Vagina (tissue), 2 donors: ENCODE measurements at regions not wholly inside any gene's neighbourhood (a gene's known extent, or its start where the extent isn't known, plus 50 kb on each side); places are given as distances from the start of the nearest gene placed in this dataset.

Experiments
- DNase-seq, 2 donors: peaks; one replicate each; pipeline ENCODE4 v3.0.0-alpha.2; 2017; ENCODE audit errors: extremely low spot score in 2 of 2
- H3K27ac ChIP-seq: fragments of 200-600 bp; sonication (generic); one replicate; pipeline ENCODE4 v1.5.1; 2019
- H3K27me3 ChIP-seq: fragments of 200-600 bp; sonication (generic); one replicate; pipeline ENCODE4 v1.5.1; 2019
- H3K36me3 ChIP-seq, 2 donors: fragments of 200-600 bp; sonication (generic); one replicate each; pipeline ENCODE4 v1.5.1; 2017 to 2019
- H3K4me1 ChIP-seq: fragments of 200-600 bp; sonication (generic); one replicate; pipeline ENCODE4 v1.5.1; 2019
- H3K4me3 ChIP-seq, 2 donors: fragments of 200-600 bp; sonication (generic); 1 replicate in 1 of 2; 2 replicates in 1 of 2; pipeline ENCODE4 v1.5.1; 2016 to 2019
- H3K9me3 ChIP-seq: fragments of 200-600 bp; sonication (generic); one replicate; pipeline ENCODE4 v1.5.1; 2019
- CTCF ChIP-seq, 3 experiments: fragments of 450-650 bp in 2 of 3; fragments of 200-600 bp in 1 of 3; sonication (generic) in 1 of 3; IDR thresholded peaks; one replicate each; pipeline ENCODE4 v1.5.1; 2017 to 2019; ENCODE audit warnings: antibody characterized with exemption in 3 of 3, mild to moderate bottlenecking in 2 of 3, moderate library complexity in 2 of 3
- POLR2A ChIP-seq, 2 donors: fragments of 450-650 bp; IDR thresholded peaks; one replicate each; pipeline ENCODE4 v1.6.1; 2017; ENCODE audit warnings: antibody characterized with exemption in 2 of 2, mild to moderate bottlenecking in 2 of 2, moderate library complexity in 2 of 2
- POLR2AphosphoS5 ChIP-seq, 2 donors: sonication (generic); formaldehyde crosslinking; IDR thresholded peaks; one replicate each; pipeline ENCODE4 v1.9.0; 2017; ENCODE audit warnings: antibody characterized with exemption in 2 of 2, mild to moderate bottlenecking in 2 of 2, low read depth in 1 of 2; ENCODE audit not compliant: insufficient read depth in 1 of 2
- intact Hi-C: fragments of 100-400 bp; cut with DNase I; formaldehyde crosslinking; loops from one replicate; pipeline ENCODE4 v1.15.1; 2023

DNA sequence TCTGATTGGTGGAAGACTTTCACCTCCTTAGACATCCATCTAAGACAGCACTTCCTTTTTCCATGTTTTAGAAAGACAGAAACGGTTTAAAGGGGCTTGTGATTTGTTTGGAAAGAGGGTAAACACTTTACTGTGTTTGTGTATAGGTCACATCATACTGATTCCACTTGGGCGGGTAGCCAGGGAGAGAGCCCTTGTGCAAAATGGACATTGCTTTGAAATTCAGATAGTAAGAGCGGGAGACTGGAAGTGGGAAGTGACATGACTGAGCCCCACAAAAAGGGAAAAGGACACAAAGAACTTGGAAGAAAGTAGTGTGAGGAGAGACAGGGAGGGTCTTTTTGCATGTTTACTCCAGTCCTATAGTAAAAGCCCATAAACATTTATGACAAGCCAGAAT, 195.6 kb upstream of the CNTN4 start:
- intact Hi-C loops = no loop called here
- H3K27ac ChIP-seq = no peak overlapping the region
- no peaks in the 10 kb centered on the region for H3K36me3 ChIP-seq
- H3K4me3 ChIP-seq = no peak overlapping the region
- no peak for DNase-seq
- no peaks in the 10 kb centered on the region for H3K4me1 ChIP-seq
- H3K27me3 ChIP-seq = no peaks in the 10 kb centered on the region
- H3K9me3 ChIP-seq = no peaks in the 10 kb centered on the region
- TF ChIP-seq POLR2A (IDR thresholded peaks at IDR 0.05) = no peak

DNA sequence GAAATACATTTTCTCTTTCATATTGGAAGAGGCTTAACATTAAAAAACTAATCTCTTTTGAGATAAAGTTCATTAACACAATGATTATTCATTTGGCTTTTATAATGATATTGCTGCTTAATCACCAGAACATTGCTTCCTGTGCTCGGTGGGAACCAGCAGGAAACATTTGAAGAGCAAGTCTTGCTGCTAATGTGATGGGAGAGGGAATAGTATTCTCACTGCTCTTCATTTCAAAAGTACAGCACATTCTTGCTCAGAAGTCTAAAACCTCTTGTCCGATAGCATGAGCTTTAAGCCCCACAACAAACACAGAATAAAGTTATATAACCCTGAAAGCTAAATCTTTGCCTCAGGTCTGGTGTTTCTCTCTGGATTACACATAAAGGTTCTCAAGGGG, 190.8 kb upstream of the CNTN4 start:
- no peaks in the 10 kb centered on the region for H3K27me3 ChIP-seq
- no peak for DNase-seq
- no peaks in the 10 kb centered on the region for H3K9me3 ChIP-seq
- TF ChIP-seq POLR2A (IDR thresholded peaks at IDR 0.05) = no peak
- no peak for TF ChIP-seq POLR2AphosphoS5 (IDR thresholded peaks at IDR 0.05; ENCODE audit: insufficient read depth in 1 of 2, low read depth in 1 of 2)
- no peak for TF ChIP-seq CTCF (IDR thresholded peaks at IDR 0.05)
- H3K27ac ChIP-seq = no peak overlapping the region
- H3K4me1 ChIP-seq = no peaks in the 10 kb centered on the region
- H3K36me3 ChIP-seq = no peaks in the 10 kb centered on the region
- intact Hi-C loops = no loop called here
- no peak overlapping the region for H3K4me3 ChIP-seq

DNA sequence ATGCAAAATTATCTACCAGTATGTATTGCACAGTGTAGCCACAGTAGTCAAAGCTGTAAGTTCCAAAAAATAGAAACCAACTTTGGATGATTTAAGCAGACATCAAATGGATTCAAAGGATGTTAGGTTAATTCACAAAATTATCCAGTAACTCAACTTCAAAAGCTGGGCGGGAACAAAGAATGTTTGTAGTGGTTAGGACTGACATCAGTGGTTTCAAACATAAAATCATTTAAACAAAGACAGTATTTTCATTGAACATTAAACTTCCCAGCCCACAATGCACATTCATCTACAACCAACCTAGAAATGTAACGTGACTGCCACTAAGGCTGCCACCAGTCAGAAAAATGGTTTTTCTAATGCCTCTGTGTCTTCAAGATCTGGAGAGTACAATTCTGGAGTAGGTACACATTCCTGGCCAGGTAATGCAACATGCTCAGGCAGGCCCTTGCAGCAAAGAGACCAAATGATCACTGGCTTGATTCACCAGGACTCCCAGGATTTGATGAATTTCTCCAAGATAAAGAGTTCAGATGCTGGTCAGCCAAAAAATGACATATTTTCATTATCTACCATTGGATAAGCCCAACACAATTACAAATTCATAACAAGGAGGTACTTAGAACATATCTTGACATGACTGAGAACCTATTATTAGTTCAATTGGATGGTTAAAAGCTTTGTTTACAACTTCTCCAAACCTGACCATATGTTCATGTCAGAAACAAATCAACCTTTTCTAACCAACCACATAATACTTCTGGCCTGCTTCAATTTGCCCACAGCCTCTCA, 189.8 kb upstream of the CNTN4 start:
- intact Hi-C loops = no loop called here
- Histone ChIP-seq H3K36me3 (no peaks in the 10 kb centered on the region), H3K4me3 (no peak overlapping the region), H3K27ac (no peak overlapping the region), H3K4me1 (no peaks in the 10 kb centered on the region), H3K9me3 (no peaks in the 10 kb centered on the region), H3K27me3 (no peaks in the 10 kb centered on the region)
- DNase-seq = no peak
- TF ChIP-seq POLR2A (IDR thresholded peaks at IDR 0.05) (no peak), CTCF (IDR thresholded peaks at IDR 0.05) (no peak), POLR2AphosphoS5 (IDR thresholded peaks at IDR 0.05; ENCODE audit: insufficient read depth in 1 of 2, low read depth in 1 of 2) (no peak)

DNA sequence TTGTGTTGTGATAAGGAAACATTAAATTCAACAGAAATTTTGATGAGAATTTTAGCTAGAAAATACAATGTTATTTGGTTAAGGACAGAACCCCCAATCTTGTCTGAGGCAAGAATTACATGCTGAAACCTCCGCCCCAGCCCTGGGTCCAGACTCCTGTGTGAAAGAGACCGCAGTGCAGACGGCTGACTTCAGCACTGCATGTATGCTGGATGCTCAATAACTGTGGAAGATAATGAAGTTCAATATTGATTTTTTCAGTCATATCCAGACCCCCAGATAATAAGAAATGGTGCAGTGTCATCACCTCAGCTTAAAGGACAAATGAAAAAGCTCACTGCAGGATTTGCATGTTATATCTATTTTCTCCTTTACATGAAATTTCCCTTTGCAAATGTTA, 188.3 kb upstream of the CNTN4 start:
- no peaks in the 10 kb centered on the region for H3K4me1 ChIP-seq
- no peak for TF ChIP-seq CTCF (IDR thresholded peaks at IDR 0.05)
- TF ChIP-seq POLR2A (IDR thresholded peaks at IDR 0.05) = no peak
- TF ChIP-seq POLR2AphosphoS5 (IDR thresholded peaks at IDR 0.05; ENCODE audit: insufficient read depth in 1 of 2, low read depth in 1 of 2) = no peak
- H3K9me3 ChIP-seq = no peaks in the 10 kb centered on the region
- no peaks in the 10 kb centered on the region for H3K27me3 ChIP-seq
- no peaks in the 10 kb centered on the region for H3K36me3 ChIP-seq
- intact Hi-C loops = no loop called here
- DNase-seq = no peak
- no peak overlapping the region for H3K27ac ChIP-seq
- no peak overlapping the region for H3K4me3 ChIP-seq

DNA sequence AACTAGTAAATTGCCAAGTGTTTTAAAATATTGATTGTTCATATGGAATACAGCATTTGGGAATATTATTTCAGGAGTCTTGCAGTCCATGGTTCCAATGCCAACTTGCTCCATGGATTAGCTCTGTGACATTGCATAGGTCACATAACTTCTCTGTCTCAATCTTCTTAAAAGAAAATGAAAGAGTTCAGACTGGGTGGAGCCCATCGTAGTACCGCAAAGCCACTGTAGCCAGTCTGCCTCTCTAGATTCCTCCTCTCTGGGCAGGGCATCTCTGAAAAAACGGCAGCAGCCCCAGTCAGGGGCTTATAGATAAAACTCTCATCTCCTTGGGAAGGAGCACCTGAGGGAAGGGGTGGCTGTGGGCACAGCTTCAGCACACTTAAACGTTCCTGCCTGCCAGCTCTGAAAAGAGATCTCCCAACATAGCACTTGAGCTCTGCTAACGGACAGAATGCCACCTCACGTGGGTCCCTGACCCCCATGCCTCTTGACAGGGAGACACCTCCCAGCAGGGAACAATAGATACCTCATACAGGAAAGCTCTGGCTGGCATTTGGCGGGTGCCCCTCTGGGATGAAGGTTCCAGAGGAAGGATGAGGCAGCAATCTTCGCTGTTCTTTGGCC, 168.8 kb upstream of the CNTN4 start:
- Histone ChIP-seq H3K4me3 (no peak overlapping the region), H3K27ac (no peak overlapping the region), H3K9me3 (no peaks in the 10 kb centered on the region), H3K27me3 (no peaks in the 10 kb centered on the region), H3K4me1 (no peaks in the 10 kb centered on the region), H3K36me3 (no peaks in the 10 kb centered on the region)
- no peak for DNase-seq
- intact Hi-C loops = no loop called here
- TF ChIP-seq POLR2AphosphoS5 (IDR thresholded peaks at IDR 0.05; ENCODE audit: insufficient read depth in 1 of 2, low read depth in 1 of 2) (no peak), CTCF (IDR thresholded peaks at IDR 0.05) (no peak), POLR2A (IDR thresholded peaks at IDR 0.05) (no peak)
